Heart left ventricle (tissue), 13 donors: ENCODE measurements at regions not wholly inside any gene's neighbourhood (a gene's known extent, or its start where the extent isn't known, plus 50 kb on each side); places are given as distances from the start of the nearest gene placed in this dataset.

Source experiments
- CTCF ChIP-seq, 12 donors: fragments of 200-600 bp; sonication (generic) in 4 of 12; IDR thresholded peaks; one replicate each; pipeline versions ENCODE4 v1.5.0 to v1.8.0; 2018 to 2022; ENCODE audit warnings: antibody characterized with exemption in 12 of 12, mild to moderate bottlenecking in 5 of 12
- POLR2A ChIP-seq, 2 donors: fragments of 450-650 bp; IDR thresholded peaks; one replicate each; pipeline ENCODE4 v1.6.1; 2017; ENCODE audit warnings: antibody characterized with exemption in 2 of 2, mild to moderate bottlenecking in 2 of 2, moderate library complexity in 2 of 2
- donor health status: ischemic (EF 13 %, LVEDD 7.1; RV severe dilation, severe dysfunction).
- donor health status: DM: no; HTN: yes; CAD: no.
- donor health status: DM: no; HTN: no; CAD: no.
- donor health status: ischemic (EF 25% LVEDD 6.9; RV normal size, moderate dysfunction).
- donor health status: ischemic (EF 25% LVEDD 5.7; RV mildly dilated, moderate dysfunction).
- donor health status: ischemic (EF 35%, LVEDD 5.7; RV mildly dilated, moderate dysfunction).
- donor health status: nonischemic (EF 11% LVEDD 7.7; RV severe dilation, severe dysfunction).
- donor health status: DM: yes; HTN: yes; CAD: no.
- donor health status: PGD.
- donor health status: ischemic (EF 29% LVEDD 5.4; RV normal size, mild dysfunction).
- donor health status: nonischemic (EF 23%, LVEDD 6.1; RV moderate dilation, normal function).

- TF ChIP-seq CTCF (IDR thresholded peaks at IDR 0.05) = no peak
- TF ChIP-seq POLR2A (IDR thresholded peaks at IDR 0.05) = no peak
Measured at GRCh38 chr18:55138401-55138800, 179.1 kb upstream of the CCDC68 start.
